IMR-90 (cell line): ENCODE measurements at regions not wholly inside any gene's neighbourhood (a gene's known extent, or its start where the extent isn't known, plus 50 kb on each side); places are given as distances from the start of the nearest gene placed in this dataset.

Experiments
- ATAC-seq: fragments of 200-7000 bp; cut with Tn5 transposase; 2 replicates; pipeline ENCODE4 v1.9.1; 2020; ENCODE audit warnings: low read depth, mild to moderate bottlenecking, moderate library complexity
- BruUV-seq: library from RNA; stranded (reverse); fragments of 400-500 nt; replicated peaks from 2 replicates; lab custom pipeline; 2021; lab: Mats Ljungman, UMichigan
- CTCF ChIA-PET: fragments of 300-600 bp; formaldehyde crosslinking; extraction: SDS; loops from one replicate; lab custom pipeline; 2021; ENCODE audit warnings: antibody characterized with exemption; lab: Yijun Ruan, JAX
- POLR2A ChIA-PET: fragments of 300-600 bp; sonication (Branson Sonifier 250); formaldehyde crosslinking; loops from one replicate; lab custom pipeline; 2022; ENCODE audit warnings: antibody characterized with exemption; ENCODE audit not compliant: unreplicated experiment; lab: Charles Lee
- DNase-seq: peaks from one replicate; pipeline ENCODE4 v3.0.0; 2013
- H2AFZ ChIP-seq: replicated peaks from 2 replicates; pipeline ENCODE3; 2013; ENCODE audit warnings: low read length, mild to moderate bottlenecking; ENCODE audit not compliant: poor library complexity
- H2AK5ac ChIP-seq: 2 replicates; pipeline ENCODE4 v1.6.1; 2013; ENCODE audit warnings: low read depth, low read length, inconsistent platforms
- H2AK9ac ChIP-seq: replicated peaks from 2 replicates; pipeline ENCODE3; 2013; ENCODE audit warnings: mild to moderate bottlenecking, low read depth, low read length, moderate library complexity; ENCODE audit not compliant: poor library complexity
- H2BK120ac ChIP-seq: 2 replicates; pipeline ENCODE4 v1.6.1; 2013; ENCODE audit warnings: low read depth, low read length, inconsistent platforms
- H2BK15ac ChIP-seq: 3 replicates; pipeline ENCODE4 v1.6.1; 2013; ENCODE audit warnings: low read depth, low read length, inconsistent platforms
- H2BK20ac ChIP-seq: 2 replicates; pipeline ENCODE4 v1.6.1; 2013; ENCODE audit warnings: low read depth, mild to moderate bottlenecking, inconsistent platforms, low read length, moderate library complexity
- H2BK5ac ChIP-seq: 2 replicates; pipeline ENCODE4 v1.6.1; 2013; ENCODE audit warnings: mild to moderate bottlenecking, low read depth, low read length, inconsistent platforms; ENCODE audit not compliant: poor library complexity, severe bottlenecking
- H3K14ac ChIP-seq: replicated peaks from 2 replicates; pipeline ENCODE4 v1.6.1; 2013; ENCODE audit warnings: low read depth, low read length, inconsistent platforms
- H3K18ac ChIP-seq: 2 replicates; pipeline ENCODE4 v1.6.1; 2013; ENCODE audit warnings: low read depth, low read length, control low read depth
- H3K23ac ChIP-seq: 2 replicates; pipeline ENCODE4 v1.6.1; 2013; ENCODE audit warnings: low read depth, low read length, inconsistent platforms
- H3K27ac ChIP-seq: 2 replicates; pipeline ENCODE4 v1.5.1; 2013; ENCODE audit warnings: mild to moderate bottlenecking, control low read depth, low read length; ENCODE audit not compliant: insufficient read depth
- H3K27me3 ChIP-seq: 2 replicates; pipeline ENCODE4 v1.6.1; 2013; ENCODE audit warnings: low read length; ENCODE audit not compliant: control insufficient read depth, insufficient read depth
- H3K36me3 ChIP-seq: 2 replicates; pipeline ENCODE4 v1.6.1; 2013; ENCODE audit warnings: low read length, mixed read lengths; ENCODE audit not compliant: control insufficient read depth, insufficient read depth
- H3K4ac ChIP-seq: 2 replicates; pipeline ENCODE4 v1.6.1; 2013; ENCODE audit warnings: low read depth, low read length, inconsistent platforms
- H3K4me1 ChIP-seq: 2 replicates; pipeline ENCODE4 v1.6.1; 2013; ENCODE audit warnings: low read length, mixed read lengths; ENCODE audit not compliant: control insufficient read depth, insufficient read depth
- H3K4me2 ChIP-seq: 2 replicates; pipeline ENCODE4 v1.6.1; 2013; ENCODE audit warnings: low read depth, mild to moderate bottlenecking, control low read depth, low read length, moderate library complexity
- H3K4me3 ChIP-seq: 2 replicates; pipeline ENCODE4 v1.5.1; 2013; ENCODE audit warnings: low read depth, mild to moderate bottlenecking, control low read depth, low read length, moderate library complexity; ENCODE audit not compliant: insufficient read depth
- H3K56ac ChIP-seq: 2 replicates; pipeline ENCODE4 v1.6.1; 2013; ENCODE audit warnings: low read length, inconsistent platforms; ENCODE audit not compliant: insufficient read depth; ENCODE audit errors: extremely low read depth
- H3K79me1 ChIP-seq, 2 experiments: 2 replicates each; pipeline ENCODE4 v1.6.1; 2013; ENCODE audit warnings: low read length in 2 of 2, inconsistent platforms in 1 of 2, low read depth in 1 of 2
- H3K9ac ChIP-seq: 2 replicates; pipeline ENCODE4 v1.6.1; 2013; ENCODE audit warnings: low read depth, low read length, control low read depth
- H3K9me1 ChIP-seq: 2 replicates; pipeline ENCODE4 v1.6.1; 2013; ENCODE audit warnings: low read length, inconsistent platforms; ENCODE audit not compliant: insufficient read depth
- H3K9me3 ChIP-seq: 2 replicates; pipeline ENCODE4 v1.6.1; 2013; ENCODE audit warnings: low read length; ENCODE audit not compliant: control insufficient read depth, insufficient read depth
- H4K20me1 ChIP-seq: 2 replicates; pipeline ENCODE4 v1.6.1; 2013; ENCODE audit warnings: low read length, inconsistent platforms; ENCODE audit not compliant: insufficient read depth
- H4K5ac ChIP-seq: 2 replicates; pipeline ENCODE4 v1.6.1; 2013; ENCODE audit warnings: mild to moderate bottlenecking, low read depth, low read length, control low read depth
- H4K8ac ChIP-seq, 2 experiments: 2 replicates each; pipeline ENCODE4 v1.6.1; 2013; ENCODE audit warnings: low read depth in 2 of 2, low read length in 2 of 2, control low read depth in 1 of 2, inconsistent platforms in 1 of 2
- H4K91ac ChIP-seq: 2 replicates; pipeline ENCODE4 v1.6.1; 2013; ENCODE audit warnings: low read depth, low read length, inconsistent platforms; ENCODE audit not compliant: insufficient read depth
- BHLHE40 ChIP-seq: fragments of 150-350 bp; IDR thresholded peaks from 2 replicates; pipeline ENCODE4 v1.6.1; 2016; ENCODE audit warnings: mild to moderate bottlenecking, low read depth, low read length
- CEBPB ChIP-seq: IDR thresholded peaks from 2 replicates; pipeline ENCODE4 v1.6.1; 2012; ENCODE audit warnings: low read depth, low read length, improper control_type of control experiment
- CHD1 ChIP-seq: IDR thresholded peaks from 2 replicates; pipeline ENCODE4 v1.6.1; 2012; ENCODE audit warnings: low read depth, low read length, improper control_type of control experiment
- CTCF ChIP-seq: conservative IDR thresholded peaks from 2 replicates; pipeline ENCODE4 v1.5.1; 2012; ENCODE audit warnings: mild to moderate bottlenecking, low read depth, low read length, improper control_type of control experiment
- ELK1 ChIP-seq: fragments of 150-350 bp; IDR thresholded peaks from 2 replicates; pipeline ENCODE4 v1.6.1; 2016; ENCODE audit warnings: low read depth, mild to moderate bottlenecking, low read length, moderate library complexity, borderline replicate concordance
- FOS ChIP-seq: fragments of 150-350 bp; IDR thresholded peaks from 2 replicates; pipeline ENCODE4 v1.6.1; 2016; ENCODE audit warnings: low read depth, low read length
- MAFK ChIP-seq: IDR thresholded peaks from 2 replicates; pipeline ENCODE4 v1.6.1; 2012; ENCODE audit warnings: low read depth, low read length, improper control_type of control experiment
- MAZ ChIP-seq: IDR thresholded peaks from 2 replicates; pipeline ENCODE4 v1.6.1; 2012; ENCODE audit warnings: low read depth, mild to moderate bottlenecking, low read length, improper control_type of control experiment, moderate library complexity, borderline replicate concordance
- MXI1 ChIP-seq: IDR thresholded peaks from 2 replicates; pipeline ENCODE4 v1.6.1; 2012; ENCODE audit warnings: low read depth, mild to moderate bottlenecking, low read length, moderate library complexity, borderline replicate concordance
- NFE2L2 ChIP-seq: fragments of 150-350 bp; IDR thresholded peaks from 2 replicates; pipeline ENCODE4 v1.6.1; 2016; ENCODE audit warnings: low read depth, mild to moderate bottlenecking, low read length
- POLR2A ChIP-seq: IDR thresholded peaks from 2 replicates; pipeline ENCODE4 v1.6.1; 2012; ENCODE audit warnings: mild to moderate bottlenecking, low read depth, low read length
- RAD21 ChIP-seq: IDR thresholded peaks from 2 replicates; pipeline ENCODE4 v1.6.1; 2012; ENCODE audit warnings: low read length, improper control_type of control experiment
- RCOR1 ChIP-seq: IDR thresholded peaks from 2 replicates; pipeline ENCODE4 v1.6.1; 2012; ENCODE audit warnings: mild to moderate bottlenecking, low read length, improper control_type of control experiment; ENCODE audit not compliant: insufficient replicate concordance
- RFX5 ChIP-seq: IDR thresholded peaks from 2 replicates; pipeline ENCODE4 v1.8.0; 2012; ENCODE audit warnings: low read depth, mild to moderate bottlenecking, low read length, moderate library complexity
- SMC3 ChIP-seq: fragments of 150-350 bp; IDR thresholded peaks from 2 replicates; pipeline ENCODE4 v1.6.1; 2016; ENCODE audit warnings: low read depth, mild to moderate bottlenecking, antibody characterized with exemption, low read length, moderate library complexity
- USF2 ChIP-seq: fragments of 150-350 bp; IDR thresholded peaks from 2 replicates; pipeline ENCODE4 v1.6.1; 2017; ENCODE audit warnings: mild to moderate bottlenecking, antibody characterized with exemption, low read length, low read depth
- WGBS, 2 experiments: methylation state at CpG; one replicate each; pipeline versions ENCODE4 v1.1.5 to v1.1.7; 2013; ENCODE audit warnings: missing lambda C conversion rate in 2 of 2; ENCODE audit not compliant: insufficient read length in 1 of 2; ENCODE audit errors: extremely low coverage in 2 of 2; 5-methylcytosine and 5-hydroxymethylcytosine counted together
- dilution Hi-C: fragments of 300-500 bp; cut with HindIII; formaldehyde crosslinking; loops from one replicate; pipeline ENCODE4 v1.14.3; 2018; ENCODE audit warnings: low sequenced_read_pairs; ENCODE audit not compliant: unreplicated experiment
- in situ Hi-C: fragments of 300-500 bp; cut with MboI; formaldehyde crosslinking; loops from 3 replicates; pipeline ENCODE4 v1.14.3; 2019; ENCODE audit warnings: low sequenced_read_pairs, inconsistent platforms, mixed read lengths
- intact Hi-C: fragments of 100-400 bp; cut with micrococcal nuclease; formaldehyde crosslinking; loops from 2 replicates; pipeline ENCODE4 v1.10.0; 2022

GRCh38 chr3:63146154-63146553 is 132.0 kb upstream of the SYNPR start:
- Histone ChIP-seq H2BK5ac (no peak overlapping the region), H2AFZ (no peak overlapping the region), H4K5ac (no peak overlapping the region), H3K9ac (no peak overlapping the region), H2AK9ac (no peak overlapping the region), H4K8ac (no peak overlapping the region), H3K4me3 (no peak overlapping the region), H3K36me3 (no peaks in the 10 kb centered on the region), H3K23ac (no peak overlapping the region), H4K20me1 (no peaks in the 10 kb centered on the region), H3K4ac (no peak overlapping the region), H2BK120ac (no peak overlapping the region), H2BK20ac (no peak overlapping the region), H4K91ac (no peak overlapping the region), H3K4me2 (no peak overlapping the region), H2BK15ac (no peak overlapping the region), H3K18ac (no peak overlapping the region), H3K27me3 (no peaks in the 10 kb centered on the region), H3K27ac (no peak overlapping the region), H3K56ac (no peak overlapping the region), H3K9me1 (no peaks in the 10 kb centered on the region), H3K9me3 (peaks cover 2% of the 10 kb centered on the region), H2AK5ac (no peak overlapping the region), H3K14ac (no peak overlapping the region), H3K4me1 (no peaks in the 10 kb centered on the region), H3K79me1 (no peaks in the 10 kb centered on the region)
- DNase-seq, result no peak
- intact Hi-C loops, result no loop called here
- BruUV-seq, result no TSS peak
- POLR2A ChIA-PET, result no interaction called here
- dilution Hi-C loops, result no loop called here
- CTCF ChIA-PET, result no interaction called here
- WGBS, 2 experiments, result no CpG with 5 or more reads among the region's 4 CpGs
- TF ChIP-seq MAZ (no peak), CHD1 (no peak), MXI1 (no peak), USF2 (no peak), ELK1 (no peak), FOS (no peak), RAD21 (no peak), CTCF (no peak), BHLHE40 (no peak), RCOR1 (no peak), MAFK (no peak), NFE2L2 (no peak), RFX5 (no peak), CEBPB (no peak), SMC3 (no peak), POLR2A (no peak)
- in situ Hi-C loops, result no loop called here
- ATAC-seq, result no peak
